OCI-LY7 (cell line): ENCODE measurements at regions not wholly inside any gene's neighbourhood (a gene's known extent, or its start where the extent isn't known, plus 50 kb on each side); places are given as distances from the start of the nearest gene placed in this dataset.

Source experiments
- EZH2phosphoT487 ChIP-seq: fragments of 200-600 bp; sonication (generic); IDR thresholded peaks from 2 replicates; pipeline ENCODE4 v1.6.1; 2018; ENCODE audit warnings: low read depth, borderline replicate concordance, mild to moderate bottlenecking, mixed run types, antibody characterized with exemption, low read length, moderate library complexity, mixed read lengths
- TF ChIP-seq, protein P1 (sequence below): fragments of 200-600 bp; sonication (generic); conservative IDR thresholded peaks from 2 replicates; pipeline ENCODE4 v1.5.1; 2014; ENCODE audit warnings: mild to moderate bottlenecking, antibody characterized with exemption, low read length, moderate library complexity, mixed read lengths

DNA sequence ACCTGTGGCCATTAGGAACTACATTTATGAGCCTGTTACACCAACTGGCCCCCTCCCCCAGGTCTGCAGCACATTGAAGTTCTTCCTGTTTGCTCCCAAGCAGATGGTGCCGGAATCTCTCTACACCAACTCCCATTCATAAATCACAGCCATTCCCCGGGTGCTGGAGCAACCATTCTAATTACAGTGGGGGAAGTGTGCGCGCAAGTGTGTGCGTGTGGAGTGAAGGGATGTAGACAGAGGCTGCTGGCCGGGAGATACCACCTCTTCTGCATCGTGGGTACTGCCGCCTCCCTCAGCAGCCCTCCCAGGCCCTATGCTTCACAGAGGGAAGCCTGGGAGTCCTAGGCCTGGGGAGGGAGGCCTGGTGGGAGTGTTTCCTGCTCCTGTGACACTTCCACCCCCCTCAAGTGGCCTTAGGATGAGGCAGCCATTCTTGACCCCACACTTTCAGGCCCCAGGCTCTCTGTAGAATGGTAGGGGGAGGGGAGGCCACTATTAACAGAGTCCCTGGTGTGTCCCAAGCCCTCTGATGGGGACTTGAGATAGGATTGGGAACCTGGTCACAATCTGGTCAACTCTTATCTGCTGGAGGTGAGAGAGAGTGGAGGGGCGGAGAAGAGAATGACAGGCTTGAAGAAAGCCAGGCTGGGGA lies 69.1 kb downstream of the MAGEF1 start:
- TF ChIP-seq, protein P1, sequence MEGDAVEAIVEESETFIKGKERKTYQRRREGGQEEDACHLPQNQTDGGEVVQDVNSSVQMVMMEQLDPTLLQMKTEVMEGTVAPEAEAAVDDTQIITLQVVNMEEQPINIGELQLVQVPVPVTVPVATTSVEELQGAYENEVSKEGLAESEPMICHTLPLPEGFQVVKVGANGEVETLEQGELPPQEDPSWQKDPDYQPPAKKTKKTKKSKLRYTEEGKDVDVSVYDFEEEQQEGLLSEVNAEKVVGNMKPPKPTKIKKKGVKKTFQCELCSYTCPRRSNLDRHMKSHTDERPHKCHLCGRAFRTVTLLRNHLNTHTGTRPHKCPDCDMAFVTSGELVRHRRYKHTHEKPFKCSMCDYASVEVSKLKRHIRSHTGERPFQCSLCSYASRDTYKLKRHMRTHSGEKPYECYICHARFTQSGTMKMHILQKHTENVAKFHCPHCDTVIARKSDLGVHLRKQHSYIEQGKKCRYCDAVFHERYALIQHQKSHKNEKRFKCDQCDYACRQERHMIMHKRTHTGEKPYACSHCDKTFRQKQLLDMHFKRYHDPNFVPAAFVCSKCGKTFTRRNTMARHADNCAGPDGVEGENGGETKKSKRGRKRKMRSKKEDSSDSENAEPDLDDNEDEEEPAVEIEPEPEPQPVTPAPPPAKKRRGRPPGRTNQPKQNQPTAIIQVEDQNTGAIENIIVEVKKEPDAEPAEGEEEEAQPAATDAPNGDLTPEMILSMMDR, result no peak
- TF ChIP-seq EZH2phosphoT487, result no peak
